Kidney (tissue), 13 donors: ENCODE measurements at regions not wholly inside any gene's neighbourhood (a gene's known extent, or its start where the extent isn't known, plus 50 kb on each side); places are given as distances from the start of the nearest gene placed in this dataset.

Experiments used
- DNase-seq, 5 donors: peaks; one replicate each; pipeline ENCODE4 v3.0.0-alpha.2; 2013 to 2020
- FAIRE-seq: peaks from 2 replicates; lab custom pipeline; 2012; peaks lifted over from hg19 to GRCh38; lab: Jason Lieb, UNC
- H3K27ac ChIP-seq, 2 donors: one replicate each; pipeline ENCODE4 v1.7.0; 2013; ENCODE audit warnings: low read depth in 2 of 2, low read length in 2 of 2, inconsistent platforms in 1 of 2
- H3K27me3 ChIP-seq: one replicate; pipeline ENCODE4 v1.7.1; 2013; ENCODE audit warnings: low read length, inconsistent platforms; ENCODE audit not compliant: control insufficient read depth, insufficient read depth
- H3K36me3 ChIP-seq, 3 donors: one replicate each; pipeline versions ENCODE4 v1.7.0 to v1.7.1; 2013; ENCODE audit warnings: low read length in 3 of 3, control low read depth in 1 of 3, inconsistent platforms in 1 of 3; ENCODE audit not compliant: insufficient read depth in 3 of 3, control insufficient read depth in 2 of 3
- H3K4me1 ChIP-seq, 3 donors: one replicate each; pipeline versions ENCODE4 v1.7.0 to v1.7.1; 2013; ENCODE audit warnings: low read length in 3 of 3, inconsistent platforms in 1 of 3, low read depth in 1 of 3; ENCODE audit not compliant: control insufficient read depth in 2 of 3, insufficient read depth in 2 of 3
- H3K4me3 ChIP-seq, 3 donors: one replicate each; pipeline versions ENCODE4 v1.7.0 to v1.8.1; 2013; ENCODE audit warnings: low read length in 3 of 3, control low read depth in 1 of 3, inconsistent platforms in 1 of 3
- H3K9ac ChIP-seq, 3 donors: one replicate each; pipeline versions ENCODE4 v1.7.0 to v1.7.1; 2013; ENCODE audit warnings: low read length in 3 of 3, control low read depth in 1 of 3, inconsistent platforms in 1 of 3
- H3K9me3 ChIP-seq, 3 donors: one replicate each; pipeline versions ENCODE4 v1.7.0 to v1.7.1; 2013; ENCODE audit warnings: low read length in 3 of 3, control low read depth in 1 of 3, inconsistent platforms in 1 of 3; ENCODE audit not compliant: control insufficient read depth in 2 of 3, insufficient read depth in 1 of 3
- CTCF ChIP-seq: IDR thresholded peaks from 3 replicates; pipeline ENCODE4 v1.5.1; 2012; ENCODE audit warnings: mild to moderate bottlenecking, moderate library complexity, borderline replicate concordance; ENCODE audit not compliant: insufficient read depth; ENCODE audit errors: extremely low read depth
- intact Hi-C: fragments of 100-400 bp; cut with DNase I; formaldehyde crosslinking; loops from one replicate; pipeline ENCODE4 v1.11.1; 2022
- donor health status: control.
- donor health status: control.
- donor health status: control.
- donor health status: control.
- donor health status: control.
- donor health status: DM: yes; HTN: yes; CAD: no.
- donor health status: Normal renal cell carcinoma (clear cell type).

GRCh38 chr7:30212701-30213111, 71.7 kb upstream of the ZNRF2 start:
- FAIRE-seq (no peak), DNase-seq (no peak)
- intact Hi-C loops, result no loop called here
- TF ChIP-seq CTCF, result no peak
- Histone ChIP-seq H3K9ac (no peak overlapping the region), H3K9me3 (no peaks in the 10 kb centered on the region), H3K4me3 (no peak overlapping the region), H3K36me3 (no peaks in the 10 kb centered on the region), H3K4me1 (no peaks in the 10 kb centered on the region), H3K27me3 (no peaks in the 10 kb centered on the region), H3K27ac (no peak overlapping the region)

- intact Hi-C loops, result no loop called here
- DNase-seq (no peak), FAIRE-seq (no peak)
- H3K36me3 ChIP-seq, result no peaks in the 10 kb centered on the region
- no peak overlapping the region for H3K9ac ChIP-seq
- H3K4me3 ChIP-seq, result no peak overlapping the region
- no peaks in the 10 kb centered on the region for H3K27me3 ChIP-seq
- H3K9me3 ChIP-seq, result no peaks in the 10 kb centered on the region
- no peak for TF ChIP-seq CTCF
- H3K4me1 ChIP-seq, result no peaks in the 10 kb centered on the region
- H3K27ac ChIP-seq, result no peak overlapping the region
Measured at GRCh38 chr7:30213637-30214036, 70.8 kb upstream of the ZNRF2 start.

DNA sequence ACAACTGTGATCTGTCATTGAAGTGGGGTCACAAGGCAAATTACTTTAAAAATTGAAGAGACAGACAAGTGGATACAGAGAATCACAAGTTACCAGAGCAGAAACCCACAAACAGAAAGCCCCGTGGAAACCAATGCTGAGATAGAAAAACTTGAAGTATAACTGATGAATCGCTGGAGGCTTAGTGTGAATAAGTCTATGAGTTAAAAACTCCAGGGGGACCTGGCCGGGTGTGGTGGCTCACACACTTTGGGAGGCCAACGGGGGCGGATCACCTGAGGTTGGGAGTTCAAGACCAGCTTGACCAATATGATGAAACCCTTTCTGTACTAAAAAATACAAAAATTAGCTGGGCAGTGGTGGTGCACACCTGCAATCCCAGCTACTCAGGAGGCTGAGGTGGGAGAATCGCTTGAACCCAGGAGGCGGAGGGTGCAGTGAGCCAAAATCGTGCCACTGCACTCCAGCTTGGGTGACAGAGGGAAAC, 69.7 kb upstream of the ZNRF2 start:
- intact Hi-C loops, result no loop called here
- H3K9me3 ChIP-seq, result peaks cover 0 to 3% (median 0%) of the 10 kb centered on the region in 3 donors

More for the DNA sequence above, 69.7 kb upstream of the ZNRF2 start:
- no peak overlapping the region for H3K9ac ChIP-seq
- TF ChIP-seq CTCF, result no peak
- no peak overlapping the region for H3K4me3 ChIP-seq
- no peak for FAIRE-seq
- no peaks in the 10 kb centered on the region for H3K4me1 ChIP-seq
- no peak for DNase-seq
- H3K27ac ChIP-seq, result no peak overlapping the region
- no peaks in the 10 kb centered on the region for H3K36me3 ChIP-seq
- H3K27me3 ChIP-seq, result no peaks in the 10 kb centered on the region
